Keratinocyte (primary cell): ENCODE measurements at regions not wholly inside any gene's neighbourhood (a gene's known extent, or its start where the extent isn't known, plus 50 kb on each side); places are given as distances from the start of the nearest gene placed in this dataset.

Source experiments
- CTCF ChIP-seq, 3 experiments: IDR thresholded peaks in 1 of 3; conservative IDR thresholded peaks in 1 of 3; optimal IDR thresholded peaks in 1 of 3; 2 replicates in 2 of 3; 3 replicates in 1 of 3; pipeline versions ENCODE3 to v1.5.1; 2011; ENCODE audit warnings: low read length in 3 of 3, mild to moderate bottlenecking in 3 of 3, moderate library complexity in 2 of 3, control low read depth in 1 of 3, inconsistent platforms in 1 of 3; ENCODE audit not compliant: insufficient read depth in 2 of 3; ENCODE audit errors: extremely low read depth in 1 of 3
- EZH2 ChIP-seq: IDR thresholded peaks from one replicate; pipeline ENCODE4 v1.6.1; 2012; ENCODE audit warnings: inconsistent platforms, mild to moderate bottlenecking, low read length, moderate library complexity

GRCh38 chr6:141550471-141550870 lies 582.3 kb upstream of the GJE1 start:
- TF ChIP-seq CTCF (optimal IDR thresholded peaks at IDR 0.05 in 1 of 3, IDR thresholded peaks at IDR 0.05 in 1 of 3, conservative IDR thresholded peaks at IDR 0.05 in 1 of 3; ENCODE audit: extremely low read depth in 1 of 3, insufficient read depth in 2 of 3, low read length in 3 of 3) (no peak), EZH2 (no peak)
